A673 (cell line): ENCODE measurements at regions not wholly inside any gene's neighbourhood (a gene's known extent, or its start where the extent isn't known, plus 50 kb on each side); places are given as distances from the start of the nearest gene placed in this dataset.

Experiments
- CTCF ChIP-seq: fragments of 300-800, 200-600 bp; sonication (generic); conservative IDR thresholded peaks from 2 replicates; pipeline ENCODE4 v1.5.1; 2017; ENCODE audit warnings: low read depth, mild to moderate bottlenecking, antibody characterized with exemption, low read length, moderate library complexity, mixed read lengths
- EZH2 ChIP-seq: fragments of 200-600 bp; sonication (generic); IDR thresholded peaks from 2 replicates; pipeline ENCODE4 v1.6.1; 2017; ENCODE audit warnings: borderline replicate concordance, low read depth, mild to moderate bottlenecking, mixed read lengths, antibody characterized with exemption, low read length; ENCODE audit not compliant: poor library complexity, severe bottlenecking

GRCh38 chr13:33973194-33973593 lies 155.2 kb downstream of the RFC3 start:
- TF ChIP-seq CTCF (no peak), EZH2 (no peak)
